Ecto neural progenitor cell (in vitro differentiated cells): ENCODE measurements at regions not wholly inside any gene's neighbourhood (a gene's known extent, or its start where the extent isn't known, plus 50 kb on each side); places are given as distances from the start of the nearest gene placed in this dataset.

ENCODE experiments used
- DNase-seq: peaks from one replicate; pipeline ENCODE4 v3.0.0-alpha.2; 2018; ENCODE audit warnings: low spot score

- no peak for DNase-seq
Observed at GRCh38 chr4:144574509-144574908, 71.4 kb upstream of the HHIP start.

- no peak for DNase-seq
Observed at GRCh38 chr4:144575181-144575580, 70.8 kb upstream of the HHIP start.

- no peak for DNase-seq
Observed at GRCh38 chr4:144578681-144579080, 67.3 kb upstream of the HHIP start.

GRCh38 chr4:144579411-144580030 lies 66.4 kb upstream of the HHIP start:
- DNase-seq, result no peak

- no peak for DNase-seq
Observed at GRCh38 chr4:144580430-144580829, 65.5 kb upstream of the HHIP start.

GRCh38 chr4:144582105-144582850 lies 63.7 kb upstream of the HHIP start:
- no peak for DNase-seq

GRCh38 chr4:144582975-144583374 lies 63.0 kb upstream of the HHIP start:
- DNase-seq, result no peak

- no peak for DNase-seq
Observed at GRCh38 chr4:144583658-144584057, 62.3 kb upstream of the HHIP start.

- DNase-seq, result no peak
Observed at GRCh38 chr4:144584428-144584827, 61.5 kb upstream of the HHIP start.

- DNase-seq, result no peak
Observed at GRCh38 chr4:144589512-144589911, 56.4 kb upstream of the HHIP start.

GRCh38 chr4:144590020-144590419 lies 55.9 kb upstream of the HHIP start:
- DNase-seq, result no peak

- no peak for DNase-seq
Observed at GRCh38 chr4:144591401-144591800, 54.6 kb upstream of the HHIP start.

- DNase-seq, result no peak
Observed at GRCh38 chr4:144592264-144592663, 53.7 kb upstream of the HHIP start.

- DNase-seq, result no peak
Observed at GRCh38 chr4:144594471-144594986, 51.4 kb upstream of the HHIP start.

- DNase-seq, result no peak
Observed at GRCh38 chr4:144595681-144596080, 50.3 kb upstream of the HHIP start.
